ENCODE measurements at regions not wholly inside any gene's neighbourhood (a gene's known extent, or its start where the extent isn't known, plus 50 kb on each side); places are given as distances from the start of the nearest gene placed in this dataset.

GRCh38 chr16:17691899-17692176 is 221.1 kb upstream of the XYLT1 start:
- DNase-seq, result no peak
- H3K27me3 ChIP-seq, result no peaks in the 10 kb centered on the region
- H3K36me3 ChIP-seq, result no peaks in the 10 kb centered on the region
- no peak overlapping the region for H3K4me3 ChIP-seq
- no peak for TF ChIP-seq CTCF (IDR thresholded peaks at IDR 0.05)
- no peak for TF ChIP-seq POLR2A (IDR thresholded peaks at IDR 0.05)
- intact Hi-C loops (cut with DNase I; ENCODE audit: low total_unique reads), result no loop called here
- no peak overlapping the region for H3K27ac ChIP-seq
- H3K9me3 ChIP-seq, result no peaks in the 10 kb centered on the region
- no peaks in the 10 kb centered on the region for H3K4me1 ChIP-seq

- Histone ChIP-seq H3K4me3 (no peak overlapping the region), H3K9me3 (no peaks in the 10 kb centered on the region), H3K4me1 (no peaks in the 10 kb centered on the region), H3K27ac (no peak overlapping the region), H3K27me3 (no peaks in the 10 kb centered on the region), H3K36me3 (no peaks in the 10 kb centered on the region)
- DNase-seq, result no peak
- intact Hi-C loops (cut with DNase I; ENCODE audit: low total_unique reads), result no loop called here
- TF ChIP-seq POLR2A (IDR thresholded peaks at IDR 0.05), result no peak
- TF ChIP-seq CTCF (IDR thresholded peaks at IDR 0.05), result no peak
Measured at GRCh38 chr16:17691106-17691898, 220.5 kb upstream of the XYLT1 start.

GRCh38 chr16:17685447-17685846 is 214.7 kb upstream of the XYLT1 start:
- intact Hi-C loops (cut with DNase I; ENCODE audit: low total_unique reads), result no loop called here
- TF ChIP-seq POLR2A (IDR thresholded peaks at IDR 0.05) (no peak), CTCF (IDR thresholded peaks at IDR 0.05) (no peak)
- DNase-seq, result no peak

GRCh38 chr16:17683281-17683680 is 212.5 kb upstream of the XYLT1 start:
- no peak for DNase-seq
- no peak overlapping the region for H3K27ac ChIP-seq
- H3K36me3 ChIP-seq, result no peaks in the 10 kb centered on the region
- H3K4me1 ChIP-seq, result no peaks in the 10 kb centered on the region
- H3K4me3 ChIP-seq, result no peak overlapping the region
- TF ChIP-seq CTCF (IDR thresholded peaks at IDR 0.05), result no peak
- TF ChIP-seq POLR2A (IDR thresholded peaks at IDR 0.05), result no peak
- intact Hi-C loops (cut with DNase I; ENCODE audit: low total_unique reads), result no loop called here
- H3K27me3 ChIP-seq, result no peaks in the 10 kb centered on the region
- H3K9me3 ChIP-seq, result peaks cover 0 to 2% of the 10 kb centered on the region in 2 donors

More at GRCh38 chr16:17685447-17685846, 214.7 kb upstream of the XYLT1 start:
- H3K4me3 ChIP-seq, result no peak overlapping the region
- no peaks in the 10 kb centered on the region for H3K27me3 ChIP-seq
- H3K27ac ChIP-seq, result no peak overlapping the region
- no peaks in the 10 kb centered on the region for H3K9me3 ChIP-seq
- H3K4me1 ChIP-seq, result no peaks in the 10 kb centered on the region
- H3K36me3 ChIP-seq, result no peaks in the 10 kb centered on the region

GRCh38 chr16:17676171-17676570 is 205.4 kb upstream of the XYLT1 start:
- H3K4me3 ChIP-seq, result no peak overlapping the region
- TF ChIP-seq POLR2A (IDR thresholded peaks at IDR 0.05), result no peak
- TF ChIP-seq CTCF (IDR thresholded peaks at IDR 0.05), result no peak
- H3K27ac ChIP-seq, result no peak overlapping the region
- no peaks in the 10 kb centered on the region for H3K4me1 ChIP-seq
- no peaks in the 10 kb centered on the region for H3K27me3 ChIP-seq
- no peak for DNase-seq
- intact Hi-C loops (cut with DNase I; ENCODE audit: low total_unique reads), result no loop called here
- H3K36me3 ChIP-seq, result no peaks in the 10 kb centered on the region
- H3K9me3 ChIP-seq, result peaks cover 0 to 2% of the 10 kb centered on the region in 2 donors
